Calu3 (cell line): ENCODE measurements at regions not wholly inside any gene's neighbourhood (a gene's known extent, or its start where the extent isn't known, plus 50 kb on each side); places are given as distances from the start of the nearest gene placed in this dataset.

Source experiments
- BruUV-seq: library from RNA; stranded (reverse); fragments of 400-500 nt; replicated peaks from 2 replicates; lab custom pipeline; 2021; lab: Mats Ljungman, UMichigan
- CTCF ChIA-PET: fragments of 300-600 bp; sonication (Branson Sonifier 250); formaldehyde crosslinking; loops from one replicate; lab custom pipeline; 2022; ENCODE audit warnings: antibody characterized with exemption; lab: Charles Lee
- DNase-seq: peaks from one replicate; pipeline ENCODE4 v3.0.0; 2022
- H3K27ac Mint-ChIP-seq: one replicate; pipeline ENCODE4 v1.8.0; 2022; ENCODE audit warnings: mixed read lengths; ENCODE audit not compliant: unreplicated experiment
- H3K27me3 Mint-ChIP-seq: one replicate; pipeline ENCODE4 v1.8.0; 2022; ENCODE audit warnings: mixed read lengths; ENCODE audit not compliant: unreplicated experiment
- H3K36me3 Mint-ChIP-seq: one replicate; pipeline ENCODE4 v1.8.0; 2022; ENCODE audit warnings: mild to moderate bottlenecking, moderate library complexity, mixed read lengths; ENCODE audit not compliant: insufficient read depth, unreplicated experiment
- H3K4me1 Mint-ChIP-seq: one replicate; pipeline ENCODE4 v1.8.0; 2022; ENCODE audit warnings: mild to moderate bottlenecking, low read depth, mixed read lengths; ENCODE audit not compliant: unreplicated experiment
- H3K4me3 Mint-ChIP-seq: one replicate; pipeline ENCODE4 v1.8.0; 2022; ENCODE audit warnings: mild to moderate bottlenecking, low read depth, moderate library complexity, mixed read lengths; ENCODE audit not compliant: unreplicated experiment
- H3K9me3 Mint-ChIP-seq: one replicate; pipeline ENCODE4 v1.8.0; 2022; ENCODE audit warnings: low read depth, mixed read lengths; ENCODE audit not compliant: unreplicated experiment
- CTCF ChIP-seq: fragments of 200-600 bp; IDR thresholded peaks from one replicate; pipeline ENCODE4 v1.8.0; 2022; ENCODE audit warnings: antibody characterized with exemption; ENCODE audit not compliant: unreplicated experiment
- intact Hi-C: fragments of 100-400 bp; cut with micrococcal nuclease; formaldehyde crosslinking; loops from one replicate; pipeline ENCODE4 v1.10.0; 2022; ENCODE audit not compliant: unreplicated experiment

- CTCF ChIA-PET: interaction anchor here (0.7 kb wide), 1 partner anchor 273 kb away, joined by 4 read pairs; no protein-coding TSS in a partner anchor
- DNase-seq: no peak
Observed at GRCh38 chr9:96047741-96048103, 172.2 kb downstream of the ERCC6L2 start.

DNA sequence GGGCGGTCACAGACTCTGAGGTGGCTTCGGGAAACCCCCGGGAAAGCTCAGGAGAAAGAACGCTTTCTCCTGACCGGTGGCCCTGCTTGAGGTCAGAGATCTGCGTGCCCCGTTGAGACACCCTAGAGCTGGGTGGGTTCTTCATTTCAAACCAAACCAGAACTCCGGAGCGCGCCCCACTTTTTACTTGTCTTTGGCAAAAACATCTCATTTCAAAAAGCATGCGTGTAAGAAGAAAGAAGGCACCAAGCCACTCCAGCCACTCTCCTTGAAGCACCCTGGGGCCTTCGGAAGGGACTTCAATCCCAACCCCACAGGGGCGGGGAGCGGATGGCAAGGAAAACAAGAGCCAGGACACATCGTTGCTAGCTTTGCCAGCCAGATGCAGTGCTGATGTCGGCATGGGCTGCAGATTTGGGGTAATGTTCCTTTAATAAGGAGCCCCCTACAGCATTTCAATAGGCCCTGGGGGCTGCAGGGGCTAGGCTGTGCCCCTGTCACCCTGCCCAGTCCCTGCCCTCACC lies 171.7 kb downstream of the ERCC6L2 start:
- DNase-seq: no peak
- Mint-ChIP-seq H3K27me3 (peaks cover 21% of the 10 kb centered on the region), H3K4me1 (no peaks in the 10 kb centered on the region), H3K4me3 (no peak overlapping the region), H3K27ac (no peak overlapping the region), H3K36me3 (no peaks in the 10 kb centered on the region), H3K9me3 (no peaks in the 10 kb centered on the region)
- TF ChIP-seq CTCF: no peak
- no TSS peak for BruUV-seq
- CTCF ChIA-PET: no interaction called here
- intact Hi-C loops: no loop called here

More at GRCh38 chr9:96047741-96048103, 172.2 kb downstream of the ERCC6L2 start:
- Mint-ChIP-seq H3K27me3 (peaks cover 22% of the 10 kb centered on the region), H3K4me1 (no peaks in the 10 kb centered on the region), H3K9me3 (no peaks in the 10 kb centered on the region), H3K36me3 (no peaks in the 10 kb centered on the region), H3K27ac (no peak overlapping the region), H3K4me3 (no peak overlapping the region)
- BruUV-seq: no TSS peak
- intact Hi-C loops: no loop called here
- TF ChIP-seq CTCF: no peak

- intact Hi-C loops: no loop called here
- CTCF ChIA-PET: no interaction called here
- no peaks in the 10 kb centered on the region for H3K9me3 Mint-ChIP-seq
Observed at GRCh38 chr9:96045811-96046210, 170.3 kb downstream of the ERCC6L2 start.

DNA sequence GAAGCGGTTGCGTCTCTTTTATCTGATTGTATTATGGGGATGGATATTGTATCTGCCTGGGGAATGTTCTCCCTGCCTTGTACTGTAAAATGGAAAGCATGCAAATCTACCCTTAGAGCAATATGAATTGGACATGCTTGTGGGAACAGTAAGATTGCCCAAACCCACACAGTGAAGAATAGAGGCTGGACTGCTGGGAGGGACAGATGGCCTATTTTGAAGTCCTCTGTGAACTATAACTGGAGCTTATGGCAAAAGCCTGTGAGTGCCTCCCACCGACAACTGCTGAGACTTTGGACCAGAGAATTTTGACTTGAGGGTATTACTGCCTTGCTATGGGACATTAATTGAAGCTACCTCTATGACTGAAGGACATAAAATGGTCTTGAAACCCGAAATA lies 168.9 kb downstream of the ERCC6L2 start:
- Mint-ChIP-seq H3K27me3 (peaks cover 26% of the 10 kb centered on the region), H3K36me3 (no peaks in the 10 kb centered on the region), H3K4me1 (peaks cover 7% of the 10 kb centered on the region), H3K9me3 (no peaks in the 10 kb centered on the region), H3K27ac (no peak overlapping the region), H3K4me3 (no peak overlapping the region)
- no peak for TF ChIP-seq CTCF
- DNase-seq: no peak
- no TSS peak for BruUV-seq
- CTCF ChIA-PET: no interaction called here
- intact Hi-C loops: no loop called here

More at GRCh38 chr9:96045811-96046210, 170.3 kb downstream of the ERCC6L2 start:
- DNase-seq: no peak
- no peak for TF ChIP-seq CTCF
- H3K4me1 Mint-ChIP-seq: peaks cover under 1% of the 10 kb centered on the region
- no peak overlapping the region for H3K4me3 Mint-ChIP-seq
- H3K27ac Mint-ChIP-seq: no peak overlapping the region
- BruUV-seq: no TSS peak
- no peaks in the 10 kb centered on the region for H3K36me3 Mint-ChIP-seq
- H3K27me3 Mint-ChIP-seq: peaks cover 21% of the 10 kb centered on the region
